Tibial nerve (tissue), 4 donors: ENCODE measurements at regions not wholly inside any gene's neighbourhood (a gene's known extent, or its start where the extent isn't known, plus 50 kb on each side); places are given as distances from the start of the nearest gene placed in this dataset.

Source experiments
- DNase-seq, 2 donors: peaks; one replicate each; pipeline ENCODE4 v3.0.0-alpha.2; 2019; ENCODE audit warnings: low spot score in 2 of 2
- H3K27ac ChIP-seq, 4 donors: fragments of 200-600 bp; sonication (generic) in 3 of 4; one replicate each; pipeline ENCODE4 v1.5.1; 2017 to 2019; ENCODE audit warnings: mild to moderate bottlenecking in 1 of 4
- H3K27me3 ChIP-seq, 2 donors: fragments of 200-600 bp; sonication (generic) in 1 of 2; one replicate each; pipeline versions ENCODE4 v1.5.1 to v1.6.0; 2017 to 2019
- H3K36me3 ChIP-seq, 3 donors: fragments of 200-600 bp; sonication (generic); one replicate each; pipeline ENCODE4 v1.5.1; 2018 to 2019
- H3K4me1 ChIP-seq, 4 donors: fragments of 200-600 bp; sonication (generic) in 3 of 4; one replicate each; pipeline ENCODE4 v1.5.1; 2017 to 2019
- H3K4me3 ChIP-seq, 4 donors: fragments of 200-600 bp; sonication (generic) in 3 of 4; one replicate each; pipeline ENCODE4 v1.5.1; 2017 to 2019; ENCODE audit warnings: mild to moderate bottlenecking in 1 of 4, moderate library complexity in 1 of 4
- H3K9me3 ChIP-seq, 4 donors: fragments of 200-600 bp; sonication (generic) in 3 of 4; one replicate each; pipeline ENCODE4 v1.5.1; 2017 to 2019
- CTCF ChIP-seq, 5 experiments: fragments of 200-600 bp in 3 of 5; fragments of 450-650 bp in 2 of 5; sonication (generic) in 3 of 5; IDR thresholded peaks; one replicate each; pipeline ENCODE4 v1.5.1; 2016 to 2019; ENCODE audit warnings: antibody characterized with exemption in 5 of 5, mild to moderate bottlenecking in 3 of 5, moderate library complexity in 2 of 5
- EP300 ChIP-seq, 2 donors: sonication (generic); formaldehyde crosslinking; IDR thresholded peaks; one replicate each; pipeline ENCODE4 v1.6.1; 2017; ENCODE audit warnings: antibody characterized with exemption in 2 of 2, mild to moderate bottlenecking in 1 of 2
- POLR2A ChIP-seq, 2 donors: fragments of 450-650 bp; IDR thresholded peaks; one replicate each; pipeline ENCODE4 v1.6.1; 2017; ENCODE audit warnings: antibody characterized with exemption in 2 of 2, mild to moderate bottlenecking in 2 of 2, moderate library complexity in 2 of 2
- WGBS, 2 donors: methylation state at CpG; one replicate each; pipeline ENCODE4 v1.1.5; 2018; 5-methylcytosine and 5-hydroxymethylcytosine counted together

GRCh38 chr15:39074341-39074985, 506.4 kb upstream of the THBS1 start:
- peak overlapping the region in 1 of 4 donors; percentile 71 for H3K27ac ChIP-seq
- H3K4me3 ChIP-seq: no peak overlapping the region
- TF ChIP-seq POLR2A (IDR thresholded peaks at IDR 0.05) (no peak), CTCF (IDR thresholded peaks at IDR 0.05) (no peak), EP300 (IDR thresholded peaks at IDR 0.05) (no peak)
- H3K4me1 ChIP-seq: peaks cover 0 to 3% (median 0%) of the 10 kb centered on the region in 4 donors
- H3K9me3 ChIP-seq: no peaks in the 10 kb centered on the region
- 68% methylated on average over 5 of the region's 5 CpGs for WGBS, 2 donors
- no peaks in the 10 kb centered on the region for H3K27me3 ChIP-seq
- DNase-seq: no peak
- no peaks in the 10 kb centered on the region for H3K36me3 ChIP-seq

- WGBS, 2 donors: 44 to 50% methylated on average over 3 of the region's 3 CpGs
Measured at GRCh38 chr15:39075311-39075710, 505.6 kb upstream of the THBS1 start.

GRCh38 chr15:39075756-39076341, 505.0 kb upstream of the THBS1 start:
- TF ChIP-seq CTCF (IDR thresholded peaks at IDR 0.05) (no peak), POLR2A (IDR thresholded peaks at IDR 0.05) (no peak), EP300 (IDR thresholded peaks at IDR 0.05) (peak in 1 of 2 donors; percentile 4)
- Histone ChIP-seq H3K4me3 (no peak overlapping the region), H3K27me3 (no peaks in the 10 kb centered on the region), H3K27ac (peak overlapping the region in 2 of 4 donors; percentile 71 to 80), H3K9me3 (no peaks in the 10 kb centered on the region), H3K4me1 (peaks cover 0 to 3% (median 0%) of the 10 kb centered on the region in 4 donors), H3K36me3 (no peaks in the 10 kb centered on the region)
- 51 to 80% methylated on average over 7 of the region's 7 CpGs for WGBS, 2 donors
- no peak for DNase-seq

More at GRCh38 chr15:39075311-39075710, 505.6 kb upstream of the THBS1 start:
- peak in 1 of 2 donors; percentile 29 for DNase-seq
- Histone ChIP-seq H3K4me1 (peaks cover 0 to 3% (median 0%) of the 10 kb centered on the region in 4 donors), H3K36me3 (no peaks in the 10 kb centered on the region), H3K9me3 (no peaks in the 10 kb centered on the region), H3K27ac (peak overlapping the region in 2 of 4 donors; percentile 71 to 80), H3K4me3 (no peak overlapping the region), H3K27me3 (no peaks in the 10 kb centered on the region)
- TF ChIP-seq CTCF (IDR thresholded peaks at IDR 0.05) (no peak), POLR2A (IDR thresholded peaks at IDR 0.05) (no peak), EP300 (IDR thresholded peaks at IDR 0.05) (no peak)

GRCh38 chr15:39078026-39078425, 502.9 kb upstream of the THBS1 start:
- TF ChIP-seq CTCF (IDR thresholded peaks at IDR 0.05) (no peak), EP300 (IDR thresholded peaks at IDR 0.05) (peak in 1 of 2 donors; percentile 13)
- DNase-seq: no peak
- Histone ChIP-seq H3K4me3 (no peak overlapping the region), H3K36me3 (no peaks in the 10 kb centered on the region), H3K4me1 (peaks cover 0 to 3% (median 0%) of the 10 kb centered on the region in 4 donors), H3K27ac (no peak overlapping the region), H3K27me3 (no peaks in the 10 kb centered on the region), H3K9me3 (no peaks in the 10 kb centered on the region)
- WGBS, 2 donors: 82 to 92% methylated on average over 3 of the region's 3 CpGs

- TF ChIP-seq CTCF (IDR thresholded peaks at IDR 0.05) (no peak), EP300 (IDR thresholded peaks at IDR 0.05) (no peak), POLR2A (IDR thresholded peaks at IDR 0.05) (no peak)
- H3K4me3 ChIP-seq: no peak overlapping the region
- 74% methylated on average over 6 of the region's 6 CpGs for WGBS, 2 donors
- no peak for DNase-seq
- no peaks in the 10 kb centered on the region for H3K9me3 ChIP-seq
- H3K4me1 ChIP-seq: peaks cover 0 to 3% (median 0%) of the 10 kb centered on the region in 4 donors
- no peaks in the 10 kb centered on the region for H3K36me3 ChIP-seq
- no peak overlapping the region for H3K27ac ChIP-seq
- no peaks in the 10 kb centered on the region for H3K27me3 ChIP-seq
Measured at GRCh38 chr15:39079296-39079847, 501.5 kb upstream of the THBS1 start.
